Adipocyte (in vitro differentiated cells): ENCODE measurements at regions not wholly inside any gene's neighbourhood (a gene's known extent, or its start where the extent isn't known, plus 50 kb on each side); places are given as distances from the start of the nearest gene placed in this dataset.

Experiments
- DNase-seq: peaks from one replicate; pipeline ENCODE4 v3.0.0-alpha.2; 2015; ENCODE audit warnings: low read depth
- H3K27me3 ChIP-seq: replicated peaks from 2 replicates; pipeline ENCODE4 v1.7.0; 2013; ENCODE audit warnings: mild to moderate bottlenecking, low read length, moderate library complexity; ENCODE audit not compliant: control insufficient read depth, insufficient read depth
- H3K36me3 ChIP-seq: 2 replicates; pipeline ENCODE4 v1.7.0; 2013; ENCODE audit warnings: low read length, mild to moderate bottlenecking, moderate library complexity; ENCODE audit not compliant: control insufficient read depth, insufficient read depth, severe bottlenecking
- H3K4me1 ChIP-seq: 2 replicates; pipeline ENCODE4 v1.7.0; 2013; ENCODE audit warnings: mild to moderate bottlenecking, low read length, moderate library complexity; ENCODE audit not compliant: control insufficient read depth, insufficient read depth
- H3K4me3 ChIP-seq: 2 replicates; pipeline ENCODE4 v1.7.0; 2013; ENCODE audit warnings: mild to moderate bottlenecking, low read length, moderate library complexity
- H3K9ac ChIP-seq: 2 replicates; pipeline ENCODE4 v1.7.0; 2013; ENCODE audit warnings: mild to moderate bottlenecking, low read length, moderate library complexity
- H3K9me3 ChIP-seq: 2 replicates; pipeline ENCODE4 v1.7.0; 2013; ENCODE audit warnings: mild to moderate bottlenecking, low read length, moderate library complexity; ENCODE audit not compliant: control insufficient read depth

DNA sequence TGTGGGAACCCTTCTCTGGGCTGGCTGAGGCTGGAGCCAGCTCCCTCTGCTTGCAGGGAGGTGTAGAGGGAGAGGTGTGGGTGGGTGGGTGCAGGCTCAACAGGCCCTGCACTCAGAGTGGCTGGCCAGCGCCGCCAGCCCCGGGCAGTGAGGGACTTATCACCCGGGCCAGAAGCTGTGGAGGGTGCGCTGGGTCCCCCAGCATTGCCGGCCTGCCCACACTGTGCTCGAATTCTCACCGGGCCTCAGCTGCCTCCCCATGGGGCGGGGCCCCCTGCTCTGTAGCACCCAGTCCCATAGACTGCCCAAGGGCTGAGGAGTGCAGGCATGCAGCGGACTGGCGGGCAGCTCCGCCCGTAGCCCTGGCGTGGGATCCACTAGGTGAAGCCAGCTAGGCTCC, 190.7 kb upstream of the TAC1 start:
- Histone ChIP-seq H3K9ac (no peak overlapping the region), H3K4me1 (no peaks in the 10 kb centered on the region), H3K27me3 (no peaks in the 10 kb centered on the region), H3K36me3 (no peaks in the 10 kb centered on the region), H3K4me3 (no peak overlapping the region), H3K9me3 (peaks cover 7% of the 10 kb centered on the region)
- DNase-seq, result no peak

DNA sequence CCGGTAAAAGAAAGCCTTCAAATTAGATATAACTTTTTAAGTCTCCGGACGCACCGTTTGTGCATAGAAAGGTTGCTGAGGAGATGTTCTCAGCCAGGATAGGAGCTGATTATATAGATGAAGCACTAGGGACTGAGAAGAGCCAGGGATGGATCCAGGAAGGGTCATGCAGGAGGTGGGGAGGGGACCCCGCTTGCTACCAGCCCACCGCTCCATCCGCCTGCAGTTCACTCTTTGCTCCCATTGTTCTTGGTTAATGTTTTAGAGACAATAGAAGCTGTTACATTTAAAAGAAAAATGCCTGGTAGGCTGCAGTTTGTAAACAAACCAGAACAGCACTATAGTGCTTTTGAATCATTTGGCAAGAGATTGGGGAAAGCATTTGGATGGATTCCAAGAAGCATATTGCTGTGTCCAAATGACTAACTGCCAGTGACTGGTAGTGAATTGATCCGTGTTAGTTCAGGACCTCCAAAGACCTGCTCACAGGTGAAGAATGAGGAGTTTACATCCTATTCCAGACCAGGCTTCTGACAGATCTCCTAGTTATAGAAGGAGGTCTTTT, 175.9 kb upstream of the TAC1 start:
- H3K9me3 ChIP-seq, result peaks cover 3% of the 10 kb centered on the region
- H3K4me1 ChIP-seq, result no peaks in the 10 kb centered on the region
- no peaks in the 10 kb centered on the region for H3K27me3 ChIP-seq
- H3K4me3 ChIP-seq, result no peak overlapping the region
- H3K36me3 ChIP-seq, result no peaks in the 10 kb centered on the region
- H3K9ac ChIP-seq, result no peak overlapping the region
- DNase-seq, result no peak

DNA sequence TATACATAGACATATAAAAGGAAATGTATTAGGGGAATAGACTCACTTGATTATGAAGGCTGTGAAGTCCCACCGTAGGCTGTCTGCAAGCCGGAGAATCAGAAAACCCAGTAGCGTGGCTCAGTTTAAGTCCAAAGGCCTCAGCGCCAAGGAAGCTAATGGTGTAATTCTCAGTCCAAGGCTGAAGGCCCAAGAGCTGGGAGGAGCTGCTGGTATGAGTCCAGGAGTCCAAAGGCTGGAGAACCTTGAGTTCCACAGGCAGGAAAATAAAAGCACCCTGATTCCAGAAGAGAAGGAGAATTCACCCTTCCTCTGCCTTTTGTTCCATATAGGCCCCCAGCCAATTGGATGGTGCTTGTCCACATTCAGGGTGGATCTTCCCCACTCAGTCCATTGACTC, 166.2 kb upstream of the TAC1 start:
- no peaks in the 10 kb centered on the region for H3K36me3 ChIP-seq
- no peaks in the 10 kb centered on the region for H3K27me3 ChIP-seq
- H3K4me3 ChIP-seq, result no peak overlapping the region
- H3K4me1 ChIP-seq, result no peaks in the 10 kb centered on the region
- H3K9me3 ChIP-seq, result no peaks in the 10 kb centered on the region
- DNase-seq, result no peak
- no peak overlapping the region for H3K9ac ChIP-seq

DNA sequence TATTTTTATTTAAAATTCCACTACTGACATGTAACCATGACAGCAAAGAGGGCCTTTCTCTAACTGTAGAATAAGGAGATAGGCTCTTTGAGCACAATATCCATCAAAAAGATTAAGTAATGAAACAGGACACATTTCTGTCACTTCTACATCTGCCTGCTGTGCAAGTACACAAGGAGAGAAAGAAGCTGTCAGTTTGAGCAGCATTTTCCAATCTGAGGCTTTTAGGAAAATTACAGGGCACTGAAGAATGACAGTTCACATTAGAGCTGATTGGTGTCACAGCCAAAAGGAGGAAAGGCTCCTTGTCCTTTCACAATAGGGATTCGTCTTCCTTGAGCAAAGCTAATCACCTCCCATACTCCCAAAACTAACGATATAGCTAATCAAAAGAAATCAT, 158.8 kb upstream of the TAC1 start:
- Histone ChIP-seq H3K9me3 (no peaks in the 10 kb centered on the region), H3K4me1 (no peaks in the 10 kb centered on the region), H3K36me3 (no peaks in the 10 kb centered on the region), H3K27me3 (no peaks in the 10 kb centered on the region), H3K9ac (no peak overlapping the region), H3K4me3 (no peak overlapping the region)
- no peak for DNase-seq

DNA sequence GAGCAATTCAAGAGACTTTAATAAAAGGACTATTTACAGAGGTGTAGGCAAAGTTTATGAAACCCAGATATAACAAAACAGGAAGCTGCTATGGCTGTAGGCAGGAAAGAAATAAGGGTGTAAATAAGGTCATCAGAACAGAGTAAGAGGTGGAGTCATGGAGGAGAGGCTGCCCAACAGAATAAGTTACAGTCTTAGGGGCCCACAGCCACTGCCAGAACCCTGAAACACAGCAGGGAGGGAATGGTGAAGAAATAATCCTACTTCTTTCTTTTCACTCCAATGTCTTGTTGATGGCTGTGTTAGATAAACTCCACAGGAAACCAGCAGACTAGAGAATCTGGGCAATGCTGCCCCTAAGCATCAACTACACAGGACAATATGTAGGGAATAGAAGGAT, 155.8 kb upstream of the TAC1 start:
- no peak for DNase-seq
- Histone ChIP-seq H3K4me1 (no peaks in the 10 kb centered on the region), H3K9ac (no peak overlapping the region), H3K4me3 (no peak overlapping the region), H3K27me3 (no peaks in the 10 kb centered on the region), H3K9me3 (no peaks in the 10 kb centered on the region), H3K36me3 (no peaks in the 10 kb centered on the region)

DNA sequence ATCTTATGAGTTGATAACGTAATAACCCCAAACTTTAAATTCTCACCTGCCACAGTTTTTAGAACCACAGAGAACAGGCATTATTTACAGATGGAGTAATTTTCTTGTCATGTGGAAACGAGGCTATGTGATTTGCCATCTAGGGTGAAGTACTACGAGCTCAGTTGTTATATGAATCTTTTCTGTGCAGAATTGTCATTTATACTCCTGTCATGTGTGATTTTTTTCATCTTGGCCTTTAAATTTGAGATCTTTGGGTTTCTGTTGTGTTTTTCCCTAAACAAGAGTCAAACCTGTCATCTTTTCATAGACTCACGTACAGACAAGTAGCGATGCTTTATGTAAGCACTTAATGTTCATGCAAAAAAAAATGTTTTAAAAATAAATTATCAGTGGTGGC, 153.7 kb upstream of the TAC1 start:
- H3K36me3 ChIP-seq, result no peaks in the 10 kb centered on the region
- H3K4me3 ChIP-seq, result no peak overlapping the region
- H3K9ac ChIP-seq, result no peak overlapping the region
- peaks cover 16% of the 10 kb centered on the region for H3K9me3 ChIP-seq
- DNase-seq, result no peak
- H3K4me1 ChIP-seq, result no peaks in the 10 kb centered on the region
- no peaks in the 10 kb centered on the region for H3K27me3 ChIP-seq

DNA sequence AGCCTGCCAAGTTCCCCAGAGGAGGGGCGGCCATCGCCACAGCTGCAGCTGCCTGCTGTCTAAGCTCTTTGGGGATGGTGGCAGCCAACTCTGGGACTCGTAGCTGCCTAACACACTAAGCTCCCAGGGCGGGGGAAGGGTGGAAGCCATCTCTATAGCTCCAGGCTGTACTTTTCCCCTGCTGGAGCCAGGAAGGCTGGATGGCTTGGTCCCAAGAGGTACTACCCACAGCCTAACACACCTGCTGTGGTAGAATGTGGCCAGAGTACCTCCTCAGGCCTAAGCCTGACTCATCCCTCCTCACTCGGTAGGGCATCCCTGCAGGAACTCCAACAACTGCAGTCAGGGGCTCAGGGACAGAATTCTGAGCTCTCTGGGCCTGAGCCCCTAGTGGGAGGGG, 151.7 kb upstream of the TAC1 start:
- no peaks in the 10 kb centered on the region for H3K36me3 ChIP-seq
- DNase-seq, result no peak
- H3K9me3 ChIP-seq, result peaks cover 16% of the 10 kb centered on the region
- H3K4me1 ChIP-seq, result no peaks in the 10 kb centered on the region
- H3K27me3 ChIP-seq, result no peaks in the 10 kb centered on the region
- H3K9ac ChIP-seq, result no peak overlapping the region
- H3K4me3 ChIP-seq, result no peak overlapping the region

DNA sequence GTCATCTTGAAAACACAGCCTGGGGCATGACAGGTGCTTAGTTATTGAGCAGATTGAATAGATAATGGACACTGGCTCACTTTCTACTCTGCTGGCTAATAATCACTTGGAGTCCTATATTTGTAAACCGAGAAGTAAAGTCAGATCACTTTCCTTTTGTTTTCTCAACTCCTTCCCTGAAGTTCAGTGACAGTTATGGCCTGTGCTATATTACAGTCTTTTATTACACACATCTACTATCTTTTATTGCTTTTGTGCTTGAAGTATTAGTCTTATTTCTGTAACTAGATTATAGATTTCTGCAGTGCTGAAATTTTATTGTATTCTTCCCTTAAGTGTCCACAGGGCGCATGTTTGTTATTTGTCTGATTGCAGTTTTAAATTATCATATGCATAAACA, 136.4 kb upstream of the TAC1 start:
- no peaks in the 10 kb centered on the region for H3K27me3 ChIP-seq
- H3K36me3 ChIP-seq, result no peaks in the 10 kb centered on the region
- DNase-seq, result no peak

DNA sequence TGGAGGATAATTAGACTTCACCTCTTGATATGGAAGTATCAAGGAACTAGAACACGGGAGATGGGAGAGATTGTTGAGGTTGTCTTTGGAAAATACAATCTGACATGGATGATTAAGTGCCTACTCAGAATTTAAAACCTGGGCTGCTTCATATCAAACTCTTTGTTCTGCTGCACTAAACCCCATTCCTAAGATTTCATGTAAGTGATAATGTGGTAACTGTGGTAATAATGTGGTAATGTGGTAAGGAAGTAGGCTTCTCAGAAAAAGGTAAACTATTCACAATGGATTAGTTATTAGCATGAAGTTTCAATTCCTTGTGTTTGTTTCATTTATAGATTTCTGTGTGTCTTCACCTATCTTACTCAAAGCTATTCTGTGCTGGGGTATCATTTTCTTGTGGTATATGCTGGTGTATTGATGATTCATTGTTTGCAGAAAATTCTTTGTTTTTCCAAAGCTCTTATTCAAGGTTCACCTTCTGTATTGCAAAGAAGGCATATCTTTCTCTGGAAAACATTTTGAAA, 129.9 kb upstream of the TAC1 start:
- H3K36me3 ChIP-seq, result no peaks in the 10 kb centered on the region
- H3K9me3 ChIP-seq, result no peaks in the 10 kb centered on the region
- H3K4me1 ChIP-seq, result no peaks in the 10 kb centered on the region
- H3K9ac ChIP-seq, result no peak overlapping the region
- no peak overlapping the region for H3K4me3 ChIP-seq
- no peak for DNase-seq
- H3K27me3 ChIP-seq, result no peaks in the 10 kb centered on the region

More for the DNA sequence above, 136.4 kb upstream of the TAC1 start:
- H3K9ac ChIP-seq, result no peak overlapping the region
- peaks cover 4% of the 10 kb centered on the region for H3K9me3 ChIP-seq
- H3K4me3 ChIP-seq, result no peak overlapping the region
- no peaks in the 10 kb centered on the region for H3K4me1 ChIP-seq

DNA sequence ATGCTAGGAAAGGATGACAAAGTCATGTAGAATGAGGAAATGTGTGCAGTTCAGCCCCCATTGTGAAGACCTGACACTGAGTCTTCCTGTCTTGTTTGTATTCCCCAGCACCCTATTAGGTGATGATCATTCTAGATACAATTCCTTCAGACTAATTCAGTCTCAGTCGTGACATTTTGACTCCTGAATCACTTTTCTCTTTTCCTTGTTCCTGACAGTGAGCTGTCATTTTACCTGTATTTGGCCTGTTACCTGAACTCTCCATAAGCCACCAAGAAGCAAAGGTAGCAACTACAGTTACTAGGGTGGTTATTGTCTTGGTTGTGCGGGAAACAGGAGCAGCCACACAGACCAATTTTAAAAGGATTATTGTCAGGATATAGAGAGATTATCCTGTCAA, 111.4 kb upstream of the TAC1 start:
- DNase-seq, result no peak
- H3K27me3 ChIP-seq, result no peaks in the 10 kb centered on the region
- no peaks in the 10 kb centered on the region for H3K4me1 ChIP-seq
- H3K9me3 ChIP-seq, result peaks cover 6% of the 10 kb centered on the region
- no peak overlapping the region for H3K9ac ChIP-seq
- no peaks in the 10 kb centered on the region for H3K36me3 ChIP-seq
- H3K4me3 ChIP-seq, result no peak overlapping the region

DNA sequence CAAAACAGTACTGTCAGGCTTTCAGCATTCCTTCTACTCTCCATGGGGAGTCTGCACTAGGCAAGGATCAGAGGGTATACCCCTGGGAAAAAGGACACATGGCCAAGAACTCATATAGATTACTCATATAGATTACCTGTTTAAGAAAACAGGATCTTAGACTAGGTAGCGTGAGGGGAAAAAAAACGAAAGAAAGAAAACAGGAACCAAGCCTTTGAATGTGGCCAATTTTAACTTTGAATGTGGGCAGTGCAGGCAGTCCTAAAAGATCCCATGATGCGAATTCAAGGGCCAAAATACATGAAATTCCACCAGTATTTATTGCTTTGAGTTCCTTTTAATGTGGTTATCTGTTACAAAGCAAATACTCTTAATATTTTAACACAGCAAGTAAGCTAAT, 108.6 kb upstream of the TAC1 start:
- no peak for DNase-seq
- no peaks in the 10 kb centered on the region for H3K4me1 ChIP-seq
- no peak overlapping the region for H3K4me3 ChIP-seq
- H3K36me3 ChIP-seq, result no peaks in the 10 kb centered on the region
- no peaks in the 10 kb centered on the region for H3K27me3 ChIP-seq
- H3K9me3 ChIP-seq, result peaks cover 6% of the 10 kb centered on the region
- H3K9ac ChIP-seq, result no peak overlapping the region

DNA sequence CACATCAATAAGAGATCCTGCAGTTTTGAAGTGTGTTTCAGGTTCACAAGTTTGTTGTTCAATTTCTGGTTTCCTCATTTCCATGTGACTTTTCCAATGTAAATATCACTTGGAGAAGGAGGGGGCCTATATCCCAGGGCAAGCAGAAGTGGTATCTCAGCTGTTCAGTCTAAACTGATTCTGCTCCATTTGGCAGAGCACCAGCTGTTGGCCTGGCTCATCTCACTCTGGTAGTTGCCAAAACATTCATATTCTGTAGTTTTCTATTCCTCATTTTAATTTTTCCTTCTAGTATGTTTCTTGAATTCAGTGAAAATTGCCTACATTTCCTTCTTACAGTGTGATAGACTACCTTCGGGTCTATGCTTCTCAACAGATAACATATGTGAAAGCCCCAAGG, 101.8 kb upstream of the TAC1 start:
- Histone ChIP-seq H3K27me3 (no peaks in the 10 kb centered on the region), H3K4me3 (no peak overlapping the region), H3K36me3 (no peaks in the 10 kb centered on the region), H3K9ac (no peak overlapping the region), H3K4me1 (no peaks in the 10 kb centered on the region), H3K9me3 (no peaks in the 10 kb centered on the region)
- no peak for DNase-seq
